Thyroid gland (tissue), 4 donors: ENCODE measurements at regions not wholly inside any gene's neighbourhood (a gene's known extent, or its start where the extent isn't known, plus 50 kb on each side); places are given as distances from the start of the nearest gene placed in this dataset.

Source experiments
- DNase-seq, 2 donors: peaks; one replicate each; pipeline ENCODE4 v3.0.0-alpha.2; 2019
- H3K27ac ChIP-seq, 3 donors: fragments of 200-600 bp; sonication (generic); 1 replicate in 2 of 3; 2 replicates in 1 of 3; pipeline ENCODE4 v1.5.1; 2016 to 2019; ENCODE audit warnings: mild to moderate bottlenecking in 1 of 3, moderate library complexity in 1 of 3
- H3K27me3 ChIP-seq: fragments of 200-600 bp; sonication (generic); one replicate; pipeline ENCODE4 v1.5.1; 2019
- H3K36me3 ChIP-seq, 2 donors: fragments of 200-600 bp; sonication (generic); one replicate each; pipeline ENCODE4 v1.5.1; 2016 to 2019
- H3K4me1 ChIP-seq, 2 donors: fragments of 200-600 bp; sonication (generic); one replicate each; pipeline ENCODE4 v1.5.1; 2017 to 2019
- H3K4me3 ChIP-seq, 3 donors: fragments of 200-600 bp; sonication (generic); replicated peaks in 1 of 3; 1 replicate in 2 of 3; 2 replicates in 1 of 3; pipeline ENCODE4 v1.5.1; 2016; ENCODE audit warnings: mild to moderate bottlenecking in 1 of 3
- H3K9me3 ChIP-seq: fragments of 200-600 bp; sonication (generic); one replicate; pipeline ENCODE4 v1.5.1; 2017
- CTCF ChIP-seq, 6 experiments: fragments of 200-600 bp in 3 of 6; fragments of 450-650 bp in 3 of 6; sonication (generic) in 3 of 6; IDR thresholded peaks; one replicate each; pipeline ENCODE4 v1.5.1; 2016 to 2019; ENCODE audit warnings: antibody characterized with exemption in 6 of 6, mild to moderate bottlenecking in 2 of 6, inconsistent platforms in 1 of 6, moderate library complexity in 1 of 6
- POLR2A ChIP-seq, 2 donors: fragments of 450-650 bp; IDR thresholded peaks; one replicate each; pipeline ENCODE4 v1.6.1; 2017; ENCODE audit warnings: antibody characterized with exemption in 2 of 2, mild to moderate bottlenecking in 2 of 2, moderate library complexity in 1 of 2
- WGBS, 2 donors: methylation state at CpG; one replicate each; pipeline ENCODE4 v1.1.5; 2017; 5-methylcytosine and 5-hydroxymethylcytosine counted together
- intact Hi-C: fragments of 100-400 bp; cut with DNase I; formaldehyde crosslinking; loops from one replicate; pipeline ENCODE4 v1.15.1; 2023

GRCh38 chr9:129309906-129310305 is 131.8 kb upstream of the IER5L start:
- H3K4me1 ChIP-seq: peaks cover 0 to under 1% of the 10 kb centered on the region in 2 donors
- H3K4me3 ChIP-seq: no peak overlapping the region
- no peak for TF ChIP-seq CTCF (IDR thresholded peaks at IDR 0.05)
- WGBS, 2 donors: 94 to 99% methylated on average over 5 of the region's 5 CpGs
- no peaks in the 10 kb centered on the region for H3K9me3 ChIP-seq
- DNase-seq: no peak
- H3K27me3 ChIP-seq: no peaks in the 10 kb centered on the region
- no peak overlapping the region for H3K27ac ChIP-seq
- intact Hi-C loops: no loop called here
- H3K36me3 ChIP-seq: no peaks in the 10 kb centered on the region

- no peaks in the 10 kb centered on the region for H3K27me3 ChIP-seq
- no peak overlapping the region for H3K4me3 ChIP-seq
- DNase-seq: no peak
- H3K27ac ChIP-seq: no peak overlapping the region
- no peaks in the 10 kb centered on the region for H3K4me1 ChIP-seq
- TF ChIP-seq POLR2A (IDR thresholded peaks at IDR 0.05): no peak
- TF ChIP-seq CTCF (IDR thresholded peaks at IDR 0.05): no peak
- intact Hi-C loops: no loop called here
- no peaks in the 10 kb centered on the region for H3K9me3 ChIP-seq
- H3K36me3 ChIP-seq: no peaks in the 10 kb centered on the region
- 93 to 97% methylated on average over 8 of the region's 8 CpGs for WGBS, 2 donors
Measured at GRCh38 chr9:129309041-129309430, 131.0 kb upstream of the IER5L start.

GRCh38 chr9:129307227-129307970 is 129.3 kb upstream of the IER5L start:
- H3K4me1 ChIP-seq: no peaks in the 10 kb centered on the region
- WGBS, 2 donors: 83 to 88% methylated on average over 13 of the region's 13 CpGs
- H3K27ac ChIP-seq: no peak overlapping the region
- H3K4me3 ChIP-seq: no peak overlapping the region
- intact Hi-C loops: no loop called here
- H3K27me3 ChIP-seq: no peaks in the 10 kb centered on the region
- TF ChIP-seq POLR2A (IDR thresholded peaks at IDR 0.05): no peak
- no peak for TF ChIP-seq CTCF (IDR thresholded peaks at IDR 0.05)
- no peaks in the 10 kb centered on the region for H3K9me3 ChIP-seq
- DNase-seq: no peak
- H3K36me3 ChIP-seq: no peaks in the 10 kb centered on the region

- Histone ChIP-seq H3K36me3 (no peaks in the 10 kb centered on the region), H3K9me3 (no peaks in the 10 kb centered on the region), H3K27ac (no peak overlapping the region), H3K4me3 (no peak overlapping the region), H3K4me1 (no peaks in the 10 kb centered on the region), H3K27me3 (no peaks in the 10 kb centered on the region)
- DNase-seq: no peak
- TF ChIP-seq POLR2A (IDR thresholded peaks at IDR 0.05): no peak
- no peak for TF ChIP-seq CTCF (IDR thresholded peaks at IDR 0.05)
- WGBS, 2 donors: 77 to 81% methylated on average over 13 of the region's 13 CpGs
- intact Hi-C loops: no loop called here
Measured at GRCh38 chr9:129306318-129306973, 128.4 kb upstream of the IER5L start.

- DNase-seq: no peak
- H3K27me3 ChIP-seq: no peaks in the 10 kb centered on the region
- H3K4me3 ChIP-seq: no peak overlapping the region
- intact Hi-C loops: no loop called here
- no peaks in the 10 kb centered on the region for H3K4me1 ChIP-seq
- no peak for TF ChIP-seq POLR2A (IDR thresholded peaks at IDR 0.05)
- TF ChIP-seq CTCF (IDR thresholded peaks at IDR 0.05): no peak
- H3K9me3 ChIP-seq: no peaks in the 10 kb centered on the region
- no peak overlapping the region for H3K27ac ChIP-seq
- no peaks in the 10 kb centered on the region for H3K36me3 ChIP-seq
- 86 to 88% methylated on average over 8 of the region's 8 CpGs for WGBS, 2 donors
Measured at GRCh38 chr9:129305246-129305645, 127.2 kb upstream of the IER5L start.
